ENCODE measurements at regions not wholly inside any gene's neighbourhood (a gene's known extent, or its start where the extent isn't known, plus 50 kb on each side); places are given as distances from the start of the nearest gene placed in this dataset.
"Not testable (repeated sequence)": the region's sequence is repeated elsewhere in the genome, so short reads cannot be mapped to it uniquely, and the experiment has no call there.

DNA sequence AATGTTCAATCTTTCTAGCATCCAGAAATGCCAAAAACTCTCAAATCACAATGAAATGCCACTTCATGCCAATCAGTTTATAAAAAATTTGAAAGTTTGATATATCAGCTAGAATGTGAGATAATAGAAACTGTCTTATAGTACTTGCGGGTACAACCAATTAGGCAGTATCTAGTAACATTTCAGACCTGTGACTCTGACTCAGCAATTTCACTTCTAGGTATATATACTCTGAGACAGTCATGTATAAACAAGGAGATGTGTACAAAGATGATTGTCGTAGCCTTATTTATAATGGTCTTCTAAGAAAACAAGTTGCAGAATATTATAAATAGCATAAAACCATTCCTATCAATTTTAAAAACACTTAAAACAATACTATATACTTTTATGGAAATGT lies 252.3 kb upstream of the PODXL start:
- no peaks in the 10 kb centered on the region for H3K9me3 Mint-ChIP-seq (ENCODE audit: insufficient read depth)
- peaks cover 18% of the 10 kb centered on the region for H3K27me3 Mint-ChIP-seq
- H3K4me1 Mint-ChIP-seq, result no peaks in the 10 kb centered on the region
- TF ChIP-seq EZH2 (IDR thresholded peaks at IDR 0.05; ENCODE audit: borderline replicate concordance, insufficient read depth, low read depth, low read length, poor library complexity, severe bottlenecking), result no peak
- TF ChIP-seq, protein P1, sequence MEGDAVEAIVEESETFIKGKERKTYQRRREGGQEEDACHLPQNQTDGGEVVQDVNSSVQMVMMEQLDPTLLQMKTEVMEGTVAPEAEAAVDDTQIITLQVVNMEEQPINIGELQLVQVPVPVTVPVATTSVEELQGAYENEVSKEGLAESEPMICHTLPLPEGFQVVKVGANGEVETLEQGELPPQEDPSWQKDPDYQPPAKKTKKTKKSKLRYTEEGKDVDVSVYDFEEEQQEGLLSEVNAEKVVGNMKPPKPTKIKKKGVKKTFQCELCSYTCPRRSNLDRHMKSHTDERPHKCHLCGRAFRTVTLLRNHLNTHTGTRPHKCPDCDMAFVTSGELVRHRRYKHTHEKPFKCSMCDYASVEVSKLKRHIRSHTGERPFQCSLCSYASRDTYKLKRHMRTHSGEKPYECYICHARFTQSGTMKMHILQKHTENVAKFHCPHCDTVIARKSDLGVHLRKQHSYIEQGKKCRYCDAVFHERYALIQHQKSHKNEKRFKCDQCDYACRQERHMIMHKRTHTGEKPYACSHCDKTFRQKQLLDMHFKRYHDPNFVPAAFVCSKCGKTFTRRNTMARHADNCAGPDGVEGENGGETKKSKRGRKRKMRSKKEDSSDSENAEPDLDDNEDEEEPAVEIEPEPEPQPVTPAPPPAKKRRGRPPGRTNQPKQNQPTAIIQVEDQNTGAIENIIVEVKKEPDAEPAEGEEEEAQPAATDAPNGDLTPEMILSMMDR (IDR thresholded peaks at IDR 0.05), result no peak
- no peak overlapping the region for H3K4me3 Mint-ChIP-seq
- no peak overlapping the region for H2AFZ ChIP-seq (ENCODE audit: insufficient read depth, low read depth, low read length, poor library complexity, severe bottlenecking)
- no peaks in the 10 kb centered on the region for H4K20me1 ChIP-seq (ENCODE audit: control insufficient read depth, insufficient read depth, low read length, poor library complexity, severe bottlenecking)
- no peak overlapping the region for H3K4me3 ChIP-seq (ENCODE audit: control extremely low read depth in 1 of 5, extremely low read depth in 1 of 5, insufficient read depth in 1 of 5, low read depth in 2 of 5, low read length in 4 of 5)
- no peak overlapping the region for H3K27ac Mint-ChIP-seq
- DNase-seq, result no peak
- no peak overlapping the region for H3K4me2 ChIP-seq (replicated peaks; ENCODE audit: low read depth, low read length, poor library complexity, severe bottlenecking)
- intact Hi-C loops (cut with micrococcal nuclease), result no loop called here
- no peak for ATAC-seq (ENCODE audit: low read depth)
- peaks cover 0 to 8% (median 0%) of the 10 kb centered on the region in 3 donors for H3K9me3 ChIP-seq (ENCODE audit: control extremely low read depth in 1 of 3, control insufficient read depth in 2 of 3, insufficient read depth in 1 of 3, low read length in 2 of 3)
- no peaks in the 10 kb centered on the region for H3K36me3 ChIP-seq (replicated peaks in 1 of 2; ENCODE audit: control extremely low read depth in 1 of 2, control insufficient read depth in 1 of 2, extremely low read depth in 1 of 2, insufficient read depth in 2 of 2, low read length in 1 of 2)
- H3K27me3 ChIP-seq (replicated peaks in 1 of 4; ENCODE audit: control extremely low read depth in 1 of 4, control insufficient read depth in 3 of 4, insufficient read depth in 4 of 4, low read length in 3 of 4), result no peaks in the 10 kb centered on the region
- no peak overlapping the region for H3K9ac ChIP-seq (ENCODE audit: low read length)
- H3K4me1 ChIP-seq (ENCODE audit: control insufficient read depth in 2 of 2, insufficient read depth in 2 of 2, low read length in 2 of 2), result no peaks in the 10 kb centered on the region
- ChIA-PET POLR2A (no interaction called here), CTCF (no interaction called here)
- no peaks in the 10 kb centered on the region for H3K79me2 ChIP-seq (ENCODE audit: control insufficient read depth, insufficient read depth, low read length)
- no CpG with 5 or more reads among the region's 2 CpGs for WGBS (ENCODE audit: insufficient coverage)
- H3K27ac ChIP-seq (ENCODE audit: low read length in 2 of 2), result no peak overlapping the region

DNA sequence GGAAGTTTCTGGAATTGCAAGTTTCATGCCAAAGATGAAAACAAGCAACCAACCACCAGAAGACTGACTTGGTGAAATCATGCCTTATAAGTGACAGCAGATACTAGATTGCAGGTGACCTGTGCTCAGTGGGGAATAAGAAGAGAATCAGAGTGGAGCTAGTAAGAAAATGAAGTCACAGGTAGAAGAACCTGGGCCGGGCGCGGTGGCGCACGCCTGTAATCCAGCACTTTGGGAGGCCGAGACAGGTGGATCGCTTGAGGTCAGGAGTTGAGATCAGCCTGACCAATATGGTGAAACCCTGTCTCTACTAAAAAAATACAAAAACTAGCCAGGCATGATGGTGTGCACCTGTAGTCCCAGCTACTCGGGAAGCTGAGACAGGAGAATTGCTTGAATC lies 251.7 kb upstream of the PODXL start:
- H3K4me2 ChIP-seq (replicated peaks; ENCODE audit: low read depth, low read length, poor library complexity, severe bottlenecking); H3K9me3 Mint-ChIP-seq (ENCODE audit: insufficient read depth); H3K27me3 ChIP-seq (replicated peaks in 1 of 4; ENCODE audit: control extremely low read depth in 1 of 4, control insufficient read depth in 3 of 4, insufficient read depth in 4 of 4, low read length in 3 of 4); H3K79me2 ChIP-seq (ENCODE audit: control insufficient read depth, insufficient read depth, low read length); ATAC-seq (ENCODE audit: low read depth); H3K4me1 Mint-ChIP-seq; H2AFZ ChIP-seq (ENCODE audit: insufficient read depth, low read depth, low read length, poor library complexity, severe bottlenecking); H3K36me3 ChIP-seq (replicated peaks in 1 of 2; ENCODE audit: control extremely low read depth in 1 of 2, control insufficient read depth in 1 of 2, extremely low read depth in 1 of 2, insufficient read depth in 2 of 2, low read length in 1 of 2); H3K9me3 ChIP-seq (ENCODE audit: control extremely low read depth in 1 of 3, control insufficient read depth in 2 of 3, insufficient read depth in 1 of 3, low read length in 2 of 3); H3K27ac ChIP-seq (ENCODE audit: low read length in 2 of 2); H3K4me3 Mint-ChIP-seq; H3K9ac ChIP-seq (ENCODE audit: low read length); CTCF ChIA-PET; POLR2A ChIA-PET; intact Hi-C loops (cut with micrococcal nuclease); H3K4me1 ChIP-seq (ENCODE audit: control insufficient read depth in 2 of 2, insufficient read depth in 2 of 2, low read length in 2 of 2); H4K20me1 ChIP-seq (ENCODE audit: control insufficient read depth, insufficient read depth, low read length, poor library complexity, severe bottlenecking); H3K27ac Mint-ChIP-seq; H3K4me3 ChIP-seq (ENCODE audit: control extremely low read depth in 1 of 5, extremely low read depth in 1 of 5, insufficient read depth in 1 of 5, low read depth in 2 of 5, low read length in 4 of 5); DNase-seq: not testable (repeated sequence)
- peaks cover 18% of the 10 kb centered on the region for H3K27me3 Mint-ChIP-seq
- WGBS (ENCODE audit: insufficient coverage), result 96% methylated on average over 5 of the region's 8 CpGs
